K562 (cell line): ENCODE measurements at regions not wholly inside any gene's neighbourhood (a gene's known extent, or its start where the extent isn't known, plus 50 kb on each side); places are given as distances from the start of the nearest gene placed in this dataset.

ENCODE experiments used
- ATAC-seq: fragments of 200-7000 bp; cut with Tn5 transposase; 3 replicates; pipeline ENCODE4 v1.9.1; 2020; ENCODE audit warnings: moderate library complexity
- BruUV-seq: library from RNA; stranded (reverse); fragments of 400-500 nt; replicated peaks from 2 replicates; lab custom pipeline; 2021; lab: Mats Ljungman, UMichigan
- CTCF ChIA-PET: fragments of 300-600 bp; formaldehyde crosslinking; extraction: SDS; loops from one replicate; lab custom pipeline; 2021; ENCODE audit warnings: low intra/inter-chr PET ratio; lab: Yijun Ruan, JAX
- POLR2A ChIA-PET: fragments of 300-600, 350-650 bp; sonication (Branson Sonifier 250); formaldehyde crosslinking; extraction: SDS; loops from one replicate; lab custom pipeline; 2021; ENCODE audit warnings: antibody characterized with exemption, inconsistent platforms; lab: Yijun Ruan, JAX
- DNase-seq, 4 experiments: peaks; one replicate each; pipeline versions ENCODE4 v3.0.0 to v3.0.0-alpha.2; 2011 to 2018; ENCODE audit warnings: low spot score in 3 of 4, mixed read lengths in 3 of 4; ENCODE audit errors: extremely low read depth in 1 of 4
- FAIRE-seq: peaks from 2 replicates; lab custom pipeline; 2011; peaks lifted over from hg19 to GRCh38; lab: Jason Lieb, UNC
- H2AFZ ChIP-seq: 2 replicates; pipeline ENCODE4 v1.6.0; 2011; ENCODE audit warnings: low read depth, low read length, control low read depth, inconsistent platforms
- H3K27ac ChIP-seq: fragments of 200-600 bp; 3 replicates; pipeline ENCODE4 v1.8.0; 2011; ENCODE audit warnings: low read depth, mild to moderate bottlenecking, control low read depth, inconsistent platforms, low read length, moderate library complexity, mixed read lengths; ENCODE audit errors: extremely low read depth
- H3K27me3 ChIP-seq, 2 experiments: fragments of 300-600 bp in 1 of 2; 2 replicates in 1 of 2; 3 replicates in 1 of 2; pipeline versions ENCODE4 v1.6.0 to v1.8.0; 2011; ENCODE audit warnings: inconsistent platforms in 2 of 2, low read length in 2 of 2, mild to moderate bottlenecking in 1 of 2, mixed read lengths in 1 of 2, moderate library complexity in 1 of 2; ENCODE audit not compliant: control insufficient read depth in 2 of 2, insufficient read depth in 2 of 2
- H3K36me3 ChIP-seq: fragments of 300-600 bp; 3 replicates; pipeline ENCODE4 v1.8.0; 2011; ENCODE audit warnings: mild to moderate bottlenecking, low read length, inconsistent platforms; ENCODE audit not compliant: control insufficient read depth, insufficient read depth
- H3K4me1 ChIP-seq, 2 experiments: fragments of 200-600 bp in 1 of 2; replicated peaks in 1 of 2; 2 replicates in 1 of 2; 3 replicates in 1 of 2; pipeline versions ENCODE4 v1.5.1 to v1.8.0; 2011; ENCODE audit warnings: inconsistent platforms in 2 of 2, low read length in 2 of 2, mild to moderate bottlenecking in 1 of 2, mixed read lengths in 1 of 2, moderate library complexity in 1 of 2; ENCODE audit not compliant: control insufficient read depth in 2 of 2, insufficient read depth in 2 of 2
- H3K4me2 ChIP-seq: 2 replicates; pipeline ENCODE4 v1.6.1; 2011; ENCODE audit warnings: low read length, control low read depth, inconsistent platforms, mixed read lengths; ENCODE audit not compliant: insufficient read depth
- H3K4me3 ChIP-seq: fragments of 200-600 bp; sonication (generic), shearing (Covaris generic); 2 replicates; pipeline ENCODE4 v1.5.1; 2016; ENCODE audit warnings: control low read depth, inconsistent platforms
- H3K79me2 ChIP-seq: fragments of 200-600 bp; 3 replicates; pipeline ENCODE4 v1.8.0; 2011; ENCODE audit warnings: low read length, inconsistent platforms; ENCODE audit not compliant: control insufficient read depth, insufficient read depth
- H3K9ac ChIP-seq, 2 experiments: 2 replicates each; pipeline versions ENCODE4 v1.6.0 to v1.6.1; 2011; ENCODE audit warnings: low read depth in 2 of 2, low read length in 2 of 2, control low read depth in 1 of 2, inconsistent platforms in 1 of 2, mild to moderate bottlenecking in 1 of 2, mixed read lengths in 1 of 2; ENCODE audit not compliant: insufficient read depth in 1 of 2
- H3K9me1 ChIP-seq: one replicate; pipeline ENCODE4 v1.6.0; 2011; ENCODE audit warnings: inconsistent platforms, mild to moderate bottlenecking, low read length, moderate library complexity; ENCODE audit not compliant: control insufficient read depth, insufficient read depth
- H3K9me3 ChIP-seq: replicated peaks from 2 replicates; pipeline ENCODE4 v1.5.1; 2011; ENCODE audit warnings: low read depth, low read length, inconsistent platforms; ENCODE audit not compliant: control insufficient read depth, insufficient read depth
- H4K20me1 ChIP-seq: replicated peaks from 2 replicates; pipeline ENCODE4 v1.6.1; 2011; ENCODE audit warnings: low read length, inconsistent platforms, mixed read lengths; ENCODE audit not compliant: control insufficient read depth, insufficient read depth
- DEAF1 ChIP-seq: fragments of 450-650 bp; formaldehyde crosslinking; IDR thresholded peaks from 2 replicates; pipeline ENCODE4 v1.4.0; 2020; ENCODE audit warnings: mild to moderate bottlenecking, moderate library complexity
- E2F5 ChIP-seq: sonication (generic); formaldehyde crosslinking; IDR thresholded peaks from 2 replicates; pipeline ENCODE4 v1.8.0; 2022; ENCODE audit warnings: mild to moderate bottlenecking, missing genetic modification reagents
- ELF1 ChIP-seq: fragments of 200-800 bp; sonication (Bioruptor generic); IDR thresholded peaks from 2 replicates; pipeline ENCODE4 v1.6.1; 2016; ENCODE audit warnings: missing genetic modification characterization, missing compliant biosample characterization
- HNRNPH1 ChIP-seq: fragments of 200-400 bp; formaldehyde crosslinking; optimal IDR thresholded peaks from 2 replicates; pipeline ENCODE3; 2017; ENCODE audit warnings: low read depth, mild to moderate bottlenecking, low read length, moderate library complexity
- MXI1 ChIP-seq: IDR thresholded peaks from 2 replicates; pipeline ENCODE4 v1.6.1; 2011; ENCODE audit warnings: low read depth, mild to moderate bottlenecking, improper control_type of control experiment, low read length
- NFE2L1 ChIP-seq: fragments of 450-650 bp; IDR thresholded peaks from 2 replicates; pipeline ENCODE4 v1.6.1; 2016; ENCODE audit warnings: missing genetic modification characterization, low read depth, mild to moderate bottlenecking, missing compliant biosample characterization, moderate library complexity, borderline replicate concordance
- TAF9B ChIP-seq: fragments of 450-650 bp; IDR thresholded peaks from 2 replicates; pipeline ENCODE4 v1.6.1; 2018; ENCODE audit warnings: mild to moderate bottlenecking; ENCODE audit not compliant: partially characterized antibody
- TRIM28 ChIP-seq: fragments of 450-650 bp; IDR thresholded peaks from 2 replicates; pipeline ENCODE4 v1.6.1; 2017
- ZBTB11 ChIP-seq, 3 experiments: fragments of 200-800 bp in 1 of 3; fragments of 250-450 bp in 1 of 3; fragments of 450-650 bp in 1 of 3; sonication (Bioruptor Pico) in 1 of 3; sonication (Bioruptor generic) in 1 of 3; formaldehyde crosslinking in 1 of 3; IDR thresholded peaks; 2 replicates each; pipeline versions ENCODE4 v1.6.1 to v1.8.0; 2016 to 2022; ENCODE audit warnings: mild to moderate bottlenecking in 2 of 3, missing genetic modification characterization in 2 of 3, missing compliant biosample characterization in 1 of 3, moderate library complexity in 1 of 3
- ZBTB9 ChIP-seq: fragments of 450-650 bp; formaldehyde crosslinking; IDR thresholded peaks from 2 replicates; pipeline ENCODE4 v1.4.0; 2020; ENCODE audit warnings: mild to moderate bottlenecking, moderate library complexity
- ZFP36 ChIP-seq: fragments of 150-350 bp; IDR thresholded peaks from 2 replicates; pipeline ENCODE4 v1.6.1; 2018; ENCODE audit warnings: low read length, low read depth; ENCODE audit not compliant: partially characterized antibody
- ZNF133 ChIP-seq: fragments of 250-450 bp; sonication (Bioruptor Pico); IDR thresholded peaks from 2 replicates; pipeline ENCODE4 v1.4.0; 2020; ENCODE audit warnings: mild to moderate bottlenecking
- ZNF217 ChIP-seq: sonication (generic); formaldehyde crosslinking; IDR thresholded peaks from 2 replicates; pipeline ENCODE4 v1.8.0; 2022; ENCODE audit warnings: mild to moderate bottlenecking, missing genetic modification reagents
- ZNF277 ChIP-seq: fragments of 250-450 bp; sonication (Bioruptor Pico); IDR thresholded peaks from 2 replicates; pipeline ENCODE4 v1.8.0; 2022; ENCODE audit warnings: inconsistent platforms, mild to moderate bottlenecking, moderate library complexity, borderline replicate concordance
- ZNF384 ChIP-seq: IDR thresholded peaks from 2 replicates; pipeline ENCODE4 v1.6.1; 2012; ENCODE audit warnings: low read depth, low read length, improper control_type of control experiment
- WGBS: fragments of 100-300 bp; shearing (Covaris generic); methylation state at CpG from one replicate; pipeline ENCODE4 v1.1.6; 2016; ENCODE audit warnings: low coverage, mixed read lengths; ENCODE audit not compliant: insufficient coverage; ENCODE audit errors: missing lambda C conversion rate; 5-methylcytosine and 5-hydroxymethylcytosine counted together
- in situ Hi-C: fragments of 300-500 bp; cut with MboI; formaldehyde crosslinking; loops from 4 replicates; pipeline ENCODE4 v1.15.0; 2018; ENCODE audit warnings: inconsistent platforms, mixed read lengths
- intact Hi-C: fragments of 100-400 bp; cut with micrococcal nuclease; formaldehyde crosslinking; loops from 2 replicates; pipeline ENCODE4 v1.14.2; 2022

- H4K20me1 ChIP-seq = no peaks in the 10 kb centered on the region
- 0% methylated on average over 5 of the region's 5 CpGs for WGBS
- H2AFZ ChIP-seq = no peak overlapping the region
- no peak overlapping the region for H3K27ac ChIP-seq
- no peaks in the 10 kb centered on the region for H3K4me1 ChIP-seq
- no peak overlapping the region for H3K9ac ChIP-seq
- H3K79me2 ChIP-seq = no peaks in the 10 kb centered on the region
- ChIA-PET POLR2A (no interaction called here), CTCF (no interaction called here)
- no peak overlapping the region for H3K4me2 ChIP-seq
- intact Hi-C loops = no loop called here
- H3K9me3 ChIP-seq = no peaks in the 10 kb centered on the region
- no peaks in the 10 kb centered on the region for H3K27me3 ChIP-seq
- FAIRE-seq (no peak), DNase-seq (no peak), ATAC-seq (no peak)
- in situ Hi-C loops = no loop called here
- H3K9me1 ChIP-seq = no peaks in the 10 kb centered on the region
- H3K4me3 ChIP-seq = no peak overlapping the region
- no peaks in the 10 kb centered on the region for H3K36me3 ChIP-seq
- no TSS peak for BruUV-seq
- TF ChIP-seq ZBTB9 (CRISPR knock-in tag) (no peak), DEAF1 (CRISPR knock-in tag) (no peak), ZNF217 (CRISPR knock-in tag) (no peak), HNRNPH1 (no peak), E2F5 (no peak), NFE2L1 (tag) (no peak), ZBTB11 (CRISPR knock-in tag; IDR thresholded peaks at IDR 0.05) (no peak), TAF9B (no peak), MXI1 (no peak), ZNF133 (CRISPR knock-in tag) (no peak), TRIM28 (no peak), ZNF384 (no peak), ZNF277 (no peak), ZFP36 (no peak), ELF1 (tag) (no peak)
Measured at GRCh38 chr10:125409756-125410155, 249.4 kb upstream of the CTBP2 start.
